Thyroid gland (tissue), 4 donors: ENCODE measurements at regions not wholly inside any gene's neighbourhood (a gene's known extent, or its start where the extent isn't known, plus 50 kb on each side); places are given as distances from the start of the nearest gene placed in this dataset. TPM values are rescaled to one million over a fixed set of nuclear protein-coding genes. Genes with fewer than 3 reads are reported as not detected.
"Not testable (repeated sequence)": the region's sequence is repeated elsewhere in the genome, so short reads cannot be mapped to it uniquely, and the experiment has no call there.

Source experiments
- DNase-seq, 2 donors: peaks; one replicate each; pipeline ENCODE4 v3.0.0-alpha.2; 2019
- H3K27ac ChIP-seq, 3 donors: fragments of 200-600 bp; sonication (generic); 1 replicate in 2 of 3; 2 replicates in 1 of 3; pipeline ENCODE4 v1.5.1; 2016 to 2019; ENCODE audit warnings: mild to moderate bottlenecking in 1 of 3, moderate library complexity in 1 of 3
- H3K27me3 ChIP-seq: fragments of 200-600 bp; sonication (generic); one replicate; pipeline ENCODE4 v1.5.1; 2019
- H3K36me3 ChIP-seq, 2 donors: fragments of 200-600 bp; sonication (generic); one replicate each; pipeline ENCODE4 v1.5.1; 2016 to 2019
- H3K4me1 ChIP-seq, 2 donors: fragments of 200-600 bp; sonication (generic); one replicate each; pipeline ENCODE4 v1.5.1; 2017 to 2019
- H3K4me3 ChIP-seq, 3 donors: fragments of 200-600 bp; sonication (generic); replicated peaks in 1 of 3; 1 replicate in 2 of 3; 2 replicates in 1 of 3; pipeline ENCODE4 v1.5.1; 2016; ENCODE audit warnings: mild to moderate bottlenecking in 1 of 3
- H3K9me3 ChIP-seq: fragments of 200-600 bp; sonication (generic); one replicate; pipeline ENCODE4 v1.5.1; 2017
- CTCF ChIP-seq, 6 experiments: fragments of 200-600 bp in 3 of 6; fragments of 450-650 bp in 3 of 6; sonication (generic) in 3 of 6; IDR thresholded peaks; one replicate each; pipeline ENCODE4 v1.5.1; 2016 to 2019; ENCODE audit warnings: antibody characterized with exemption in 6 of 6, mild to moderate bottlenecking in 2 of 6, inconsistent platforms in 1 of 6, moderate library complexity in 1 of 6
- POLR2A ChIP-seq, 2 donors: fragments of 450-650 bp; IDR thresholded peaks; one replicate each; pipeline ENCODE4 v1.6.1; 2017; ENCODE audit warnings: antibody characterized with exemption in 2 of 2, mild to moderate bottlenecking in 2 of 2, moderate library complexity in 1 of 2
- WGBS, 2 donors: methylation state at CpG; one replicate each; pipeline ENCODE4 v1.1.5; 2017; 5-methylcytosine and 5-hydroxymethylcytosine counted together
- intact Hi-C: fragments of 100-400 bp; cut with DNase I; formaldehyde crosslinking; loops from one replicate; pipeline ENCODE4 v1.15.1; 2023
- small RNA-seq: library from RNA; depleted of rRNA; stranded (forward); fragments of <200 nt; gene quantifications from one replicate; pipeline ENCODE3, GENCODE V24; 2016

DNA sequence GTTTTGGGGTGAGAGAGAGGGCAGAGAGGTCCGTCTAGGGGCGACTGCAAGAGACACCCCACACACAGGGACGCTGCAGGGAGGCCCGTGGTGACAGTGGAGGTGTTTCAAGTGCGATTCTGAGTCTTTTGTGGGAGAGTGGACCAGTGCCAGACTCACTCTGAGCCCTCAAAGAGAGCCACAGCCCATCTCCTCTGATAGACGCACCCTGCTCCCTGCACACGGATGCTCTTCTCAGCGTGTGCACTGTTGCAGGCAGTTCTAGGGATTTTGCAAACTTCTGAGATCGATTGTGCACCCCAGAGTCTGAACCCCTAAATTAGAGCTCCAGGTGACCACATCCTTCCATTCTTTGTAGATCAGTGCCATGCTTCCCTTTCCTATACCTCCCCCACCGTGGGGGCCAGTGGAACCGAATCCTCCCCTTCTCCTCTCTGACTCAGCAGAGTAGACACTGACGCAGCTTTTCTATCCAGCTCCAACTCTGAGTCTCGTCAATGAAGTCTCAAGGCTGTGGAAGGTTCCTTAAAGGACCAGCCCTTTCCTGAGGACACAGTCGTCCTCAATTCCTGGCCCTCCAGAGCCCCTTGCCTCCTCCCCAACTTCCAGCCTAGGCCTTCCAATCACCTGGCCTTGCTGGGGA, 83.8 kb downstream of the TMEM130 start:
- Histone ChIP-seq H3K4me3 (no peak overlapping the region), H3K27ac (no peak overlapping the region), H3K4me1 (no peaks in the 10 kb centered on the region), H3K9me3 (no peaks in the 10 kb centered on the region), H3K27me3 (no peaks in the 10 kb centered on the region), H3K36me3 (no peaks in the 10 kb centered on the region)
- no peak for DNase-seq
- WGBS, 2 donors, result 68% methylated on average over 14 of the region's 14 CpGs
- intact Hi-C loops, result no loop called here
- no peak for TF ChIP-seq POLR2A (IDR thresholded peaks at IDR 0.05)
- no peak for TF ChIP-seq CTCF (IDR thresholded peaks at IDR 0.05)

- no peak for TF ChIP-seq POLR2A (IDR thresholded peaks at IDR 0.05)
- TF ChIP-seq CTCF (IDR thresholded peaks at IDR 0.05), result no peak
- WGBS, 2 donors, result 65 to 67% methylated on average over 3 of the region's 3 CpGs
- no peak overlapping the region for H3K27ac ChIP-seq
- H3K27me3 ChIP-seq, result no peaks in the 10 kb centered on the region
- no peaks in the 10 kb centered on the region for H3K36me3 ChIP-seq
- DNase-seq, result peak; percentile 5 to 6
- no peak overlapping the region for H3K4me3 ChIP-seq
- intact Hi-C loops, result no loop called here
- H3K9me3 ChIP-seq, result no peaks in the 10 kb centered on the region
- no peaks in the 10 kb centered on the region for H3K4me1 ChIP-seq
Measured at GRCh38 chr7:98788966-98789365, 80.8 kb downstream of the TMEM130 start.

GRCh38 chr7:98794453-98794852, 75.4 kb downstream of the TMEM130 start:
- H3K36me3 ChIP-seq, intact Hi-C loops, H3K27ac ChIP-seq, H3K27me3 ChIP-seq, H3K9me3 ChIP-seq, H3K4me1 ChIP-seq, H3K4me3 ChIP-seq, DNase-seq: not testable (repeated sequence)
- 88 to 94% methylated on average over 4 of the region's 4 CpGs for WGBS, 2 donors

- 86 to 89% methylated on average over 12 of the region's 12 CpGs for WGBS, 2 donors
- no peak for DNase-seq
- TF ChIP-seq POLR2A (IDR thresholded peaks at IDR 0.05), result no peak
- no peak for TF ChIP-seq CTCF (IDR thresholded peaks at IDR 0.05)
Measured at GRCh38 chr7:98795741-98796493, 73.9 kb downstream of the TMEM130 start.

More at GRCh38 chr7:98795741-98796493, 73.9 kb downstream of the TMEM130 start:
- H3K27me3 ChIP-seq, result no peaks in the 10 kb centered on the region
- no peak overlapping the region for H3K4me3 ChIP-seq
- H3K4me1 ChIP-seq, result no peaks in the 10 kb centered on the region
- intact Hi-C loops, result no loop called here
- no peak overlapping the region for H3K27ac ChIP-seq
- H3K36me3 ChIP-seq, result no peaks in the 10 kb centered on the region
- H3K9me3 ChIP-seq, result no peaks in the 10 kb centered on the region

Small RNA genes lying in the stretch of these regions (small RNA-seq; reads per million reads assigned to genes)
- gene RNU6-393P, result not detected
